SH-SY5Y (cell line): ENCODE measurements at regions not wholly inside any gene's neighbourhood (a gene's known extent, or its start where the extent isn't known, plus 50 kb on each side); places are given as distances from the start of the nearest gene placed in this dataset.

Source experiments
- GATA2 ChIP-seq: IDR thresholded peaks from 2 replicates; pipeline ENCODE4 v1.6.1; 2011; ENCODE audit warnings: mild to moderate bottlenecking, low read depth, low read length
- GATA3 ChIP-seq: IDR thresholded peaks from 2 replicates; pipeline ENCODE4 v1.6.1; 2011; ENCODE audit warnings: low read depth, mild to moderate bottlenecking, low read length, moderate library complexity

GRCh38 chr6:130500693-130501092, 134.9 kb downstream of the TMEM200A start:
- TF ChIP-seq GATA2 (no peak), GATA3 (no peak)
